WTC11 (cell line): ENCODE measurements at regions not wholly inside any gene's neighbourhood (a gene's known extent, or its start where the extent isn't known, plus 50 kb on each side); places are given as distances from the start of the nearest gene placed in this dataset.

Source experiments
- MYBL2 ChIP-seq: sonication (generic); formaldehyde crosslinking; IDR thresholded peaks from 2 replicates; pipeline ENCODE4 v1.8.1; 2023; ENCODE audit warnings: mild to moderate bottlenecking, moderate library complexity, missing genetic modification reagents
- ZNF138 ChIP-seq: sonication (generic); formaldehyde crosslinking; conservative IDR thresholded peaks from 2 replicates; pipeline ENCODE4 v1.8.1; 2022; ENCODE audit warnings: mild to moderate bottlenecking, moderate library complexity, missing genetic modification reagents
- TF ChIP-seq, protein P1 (sequence below): sonication (generic); formaldehyde crosslinking; IDR thresholded peaks from 2 replicates; pipeline ENCODE4 v1.8.1; 2023; ENCODE audit warnings: mild to moderate bottlenecking, missing genetic modification reagents, moderate library complexity
- TF ChIP-seq, protein P2 (sequence below): fragments of 200-600 bp; IDR thresholded peaks from 2 replicates; pipeline ENCODE4 v1.8.0; 2022; ENCODE audit warnings: antibody characterized with exemption
- TF ChIP-seq, protein P3 (sequence below): sonication (generic); formaldehyde crosslinking; IDR thresholded peaks from 2 replicates; pipeline ENCODE4 v1.8.1; 2023; ENCODE audit warnings: mild to moderate bottlenecking, moderate library complexity, missing genetic modification reagents

DNA sequence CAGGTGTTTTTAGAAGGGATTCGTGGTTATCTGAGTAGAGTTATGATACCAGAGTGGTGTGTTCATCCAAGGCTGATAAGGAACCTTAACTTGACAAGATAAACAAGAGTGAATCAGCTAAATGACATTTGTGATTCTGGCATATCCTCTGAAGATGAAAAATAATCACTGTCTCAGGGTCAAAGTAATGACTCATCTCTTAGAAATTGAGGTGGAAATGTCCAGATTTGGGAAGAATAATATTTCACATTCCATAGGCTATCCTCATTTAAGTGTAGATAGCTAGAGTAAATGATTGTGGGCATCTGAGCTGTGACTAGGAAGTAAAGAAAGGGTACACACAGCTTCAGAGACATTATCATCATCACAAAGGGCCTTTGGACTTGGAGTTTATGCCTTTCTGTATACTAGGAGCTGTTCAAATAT, 255.7 kb downstream of the GJA1 start:
- TF ChIP-seq, protein P1, sequence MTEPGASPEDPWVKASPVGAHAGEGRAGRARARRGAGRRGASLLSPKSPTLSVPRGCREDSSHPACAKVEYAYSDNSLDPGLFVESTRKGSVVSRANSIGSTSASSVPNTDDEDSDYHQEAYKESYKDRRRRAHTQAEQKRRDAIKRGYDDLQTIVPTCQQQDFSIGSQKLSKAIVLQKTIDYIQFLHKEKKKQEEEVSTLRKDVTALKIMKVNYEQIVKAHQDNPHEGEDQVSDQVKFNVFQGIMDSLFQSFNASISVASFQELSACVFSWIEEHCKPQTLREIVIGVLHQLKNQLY (CRISPR knock-in tag): no peak
- TF ChIP-seq ZNF138 (CRISPR knock-in tag) (no peak), MYBL2 (no peak)
- TF ChIP-seq, protein P2, sequence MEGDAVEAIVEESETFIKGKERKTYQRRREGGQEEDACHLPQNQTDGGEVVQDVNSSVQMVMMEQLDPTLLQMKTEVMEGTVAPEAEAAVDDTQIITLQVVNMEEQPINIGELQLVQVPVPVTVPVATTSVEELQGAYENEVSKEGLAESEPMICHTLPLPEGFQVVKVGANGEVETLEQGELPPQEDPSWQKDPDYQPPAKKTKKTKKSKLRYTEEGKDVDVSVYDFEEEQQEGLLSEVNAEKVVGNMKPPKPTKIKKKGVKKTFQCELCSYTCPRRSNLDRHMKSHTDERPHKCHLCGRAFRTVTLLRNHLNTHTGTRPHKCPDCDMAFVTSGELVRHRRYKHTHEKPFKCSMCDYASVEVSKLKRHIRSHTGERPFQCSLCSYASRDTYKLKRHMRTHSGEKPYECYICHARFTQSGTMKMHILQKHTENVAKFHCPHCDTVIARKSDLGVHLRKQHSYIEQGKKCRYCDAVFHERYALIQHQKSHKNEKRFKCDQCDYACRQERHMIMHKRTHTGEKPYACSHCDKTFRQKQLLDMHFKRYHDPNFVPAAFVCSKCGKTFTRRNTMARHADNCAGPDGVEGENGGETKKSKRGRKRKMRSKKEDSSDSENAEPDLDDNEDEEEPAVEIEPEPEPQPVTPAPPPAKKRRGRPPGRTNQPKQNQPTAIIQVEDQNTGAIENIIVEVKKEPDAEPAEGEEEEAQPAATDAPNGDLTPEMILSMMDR: no peak
- TF ChIP-seq, protein P3, sequence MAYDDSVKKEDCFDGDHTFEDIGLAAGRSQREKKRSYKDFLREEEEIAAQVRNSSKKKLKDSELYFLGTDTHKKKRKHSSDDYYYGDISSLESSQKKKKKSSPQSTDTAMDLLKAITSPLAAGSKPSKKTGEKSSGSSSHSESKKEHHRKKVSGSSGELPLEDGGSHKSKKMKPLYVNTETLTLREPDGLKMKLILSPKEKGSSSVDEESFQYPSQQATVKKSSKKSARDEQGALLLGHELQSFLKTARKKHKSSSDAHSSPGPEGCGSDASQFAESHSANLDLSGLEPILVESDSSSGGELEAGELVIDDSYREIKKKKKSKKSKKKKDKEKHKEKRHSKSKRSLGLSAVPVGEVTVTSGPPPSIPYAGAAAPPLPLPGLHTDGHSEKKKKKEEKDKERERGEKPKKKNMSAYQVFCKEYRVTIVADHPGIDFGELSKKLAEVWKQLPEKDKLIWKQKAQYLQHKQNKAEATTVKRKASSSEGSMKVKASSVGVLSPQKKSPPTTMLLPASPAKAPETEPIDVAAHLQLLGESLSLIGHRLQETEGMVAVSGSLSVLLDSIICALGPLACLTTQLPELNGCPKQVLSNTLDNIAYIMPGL (CRISPR knock-in tag): no peak
